ENCODE measurements at regions not wholly inside any gene's neighbourhood (a gene's known extent, or its start where the extent isn't known, plus 50 kb on each side); places are given as distances from the start of the nearest gene placed in this dataset.
A peak's percentile ranks its signal among the peaks of the same experiment; 100 is the strongest.

- DNase-seq (ENCODE audit: low read depth), result peak; percentile 75
- H3K4me3 ChIP-seq (ENCODE audit: low read depth, low read length), result no peak overlapping the region
- TF ChIP-seq CTCF (IDR thresholded peaks at IDR 0.05; ENCODE audit: insufficient read depth, low read depth, low read length), result no peak
These were observed 496.0 kb upstream of the MARCKS start for GRCh38 chr6:113361014-113361645.

GRCh38 chr6:113362301-113363047 is 494.7 kb upstream of the MARCKS start:
- no peak for TF ChIP-seq CTCF (IDR thresholded peaks at IDR 0.05; ENCODE audit: insufficient read depth, low read depth, low read length)
- DNase-seq (ENCODE audit: low read depth), result no peak
- no peak overlapping the region for H3K4me3 ChIP-seq (ENCODE audit: low read depth, low read length)

- no peak for DNase-seq (ENCODE audit: low read depth)
- H3K4me3 ChIP-seq (ENCODE audit: low read depth, low read length), result no peak overlapping the region
- TF ChIP-seq CTCF (IDR thresholded peaks at IDR 0.05; ENCODE audit: insufficient read depth, low read depth, low read length), result no peak
These were observed 493.9 kb upstream of the MARCKS start for GRCh38 chr6:113363048-113363798.

DNA sequence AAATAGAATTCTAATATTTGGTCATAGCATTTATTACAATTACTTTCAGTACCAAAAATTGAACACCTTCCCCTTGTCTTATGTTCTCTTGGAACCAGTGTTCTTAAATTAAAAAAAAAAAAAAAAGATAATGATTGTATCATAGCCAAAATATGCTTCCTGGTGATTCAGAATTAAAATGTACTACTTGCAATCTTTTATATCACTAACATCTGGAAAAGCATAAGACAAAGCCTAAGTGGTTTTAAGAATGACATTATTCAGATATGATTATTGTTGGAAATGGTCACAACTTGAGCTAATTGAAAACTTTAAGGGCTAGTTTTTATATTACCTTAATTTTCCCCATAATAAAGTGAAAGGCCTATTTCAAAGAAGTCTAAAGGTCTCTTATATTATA is 493.3 kb upstream of the MARCKS start:
- DNase-seq (ENCODE audit: low read depth), result no peak
- no peak overlapping the region for H3K4me3 ChIP-seq (ENCODE audit: low read depth, low read length)
- TF ChIP-seq CTCF (IDR thresholded peaks at IDR 0.05; ENCODE audit: insufficient read depth, low read depth, low read length), result no peak

DNA sequence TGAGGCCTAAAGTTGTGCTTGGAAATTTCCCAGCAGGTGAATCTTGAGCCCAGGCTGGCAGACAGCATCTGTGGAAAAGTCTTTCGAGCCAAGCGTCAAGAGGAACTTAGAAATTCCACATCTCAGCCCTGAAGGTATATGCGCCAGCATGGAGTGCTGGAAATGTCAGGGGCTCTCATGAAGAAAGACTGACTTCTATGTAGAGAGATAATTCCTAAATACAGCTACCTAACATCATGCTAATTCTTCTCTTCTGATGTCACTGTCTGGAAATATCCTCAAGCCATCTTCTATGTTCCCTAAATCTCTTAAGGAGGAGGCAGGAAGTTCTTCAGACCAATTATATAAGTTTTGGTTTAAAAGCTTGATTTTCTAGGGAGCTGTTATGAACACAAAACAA is 492.4 kb upstream of the MARCKS start:
- no peak overlapping the region for H3K4me3 ChIP-seq (ENCODE audit: low read depth, low read length)
- no peak for TF ChIP-seq CTCF (IDR thresholded peaks at IDR 0.05; ENCODE audit: insufficient read depth, low read depth, low read length)
- no peak for DNase-seq (ENCODE audit: low read depth)

DNA sequence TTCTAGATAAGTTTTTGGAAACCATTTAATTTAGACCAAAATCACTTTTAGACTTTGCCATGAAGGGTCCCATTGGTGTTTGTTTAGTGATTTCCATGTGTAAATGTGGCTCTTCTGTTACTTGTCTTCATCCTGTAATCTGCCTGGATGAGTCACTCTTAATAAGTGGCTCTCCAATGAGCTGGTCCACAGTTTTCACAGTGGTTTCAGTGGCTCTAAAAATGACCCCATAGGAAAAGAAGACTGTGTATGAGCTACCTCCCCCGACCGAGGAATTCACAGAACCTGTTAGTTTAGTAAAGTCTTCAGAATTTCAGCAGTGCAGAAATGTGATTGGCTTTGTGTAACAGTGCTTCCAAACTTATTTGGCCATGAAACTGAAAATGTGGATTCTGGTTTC is 492.0 kb upstream of the MARCKS start:
- no peak for DNase-seq (ENCODE audit: low read depth)
- no peak overlapping the region for H3K4me3 ChIP-seq (ENCODE audit: low read depth, low read length)
- TF ChIP-seq CTCF (IDR thresholded peaks at IDR 0.05; ENCODE audit: insufficient read depth, low read depth, low read length), result no peak

Data from fibroblast of villous mesenchyme (primary cell).